ENCODE measurements at regions not wholly inside any gene's neighbourhood (a gene's known extent, or its start where the extent isn't known, plus 50 kb on each side); places are given as distances from the start of the nearest gene placed in this dataset.

GRCh38 chr3:66609660-66610561 is 109.1 kb upstream of the LRIG1 start:
- H3K36me3 ChIP-seq (ENCODE audit: control insufficient read depth in 2 of 2, extremely low read depth in 1 of 2, insufficient read depth in 2 of 2, low read length in 2 of 2), result no peaks in the 10 kb centered on the region
- peaks cover 2 to 5% of the 10 kb centered on the region in 2 experiments for H3K27me3 ChIP-seq (ENCODE audit: control insufficient read depth in 2 of 2, insufficient read depth in 2 of 2, low read length in 2 of 2)
- DNase-seq (ENCODE audit: low read depth, low spot score) (no peak), FAIRE-seq (no peak)
- intact Hi-C loops (cut with micrococcal nuclease) (no loop called here), dilution Hi-C loops (cut with MboI; ENCODE audit: extremely low pct_ligation_motif_present, low sequenced_read_pairs) (no loop called here)
- POLR2A ChIA-PET, result no interaction called here
- H3K9me3 ChIP-seq (replicated peaks; ENCODE audit: control insufficient read depth, insufficient read depth, low read length), result no peaks in the 10 kb centered on the region
- no peak for TF ChIP-seq MYC (IDR thresholded peaks at IDR 0.05; ENCODE audit: low read depth, low read length)
- TF ChIP-seq MAX (IDR thresholded peaks at IDR 0.05; ENCODE audit: insufficient read depth, insufficient read length), result no peak
- TF ChIP-seq POLR2A (IDR thresholded peaks at IDR 0.05; ENCODE audit: low read depth, low read length), result no peak
- no peak for TF ChIP-seq POLR2AphosphoS5 (IDR thresholded peaks at IDR 0.05; ENCODE audit: insufficient read depth, low read depth, low read length)
- no peak for TF ChIP-seq EZH2 (IDR thresholded peaks at IDR 0.05; ENCODE audit: borderline replicate concordance, low read depth, low read length, severe bottlenecking)
- TF ChIP-seq FOS (IDR thresholded peaks at IDR 0.05; ENCODE audit: borderline replicate concordance, insufficient read depth, low read length), result no peak
- TF ChIP-seq JUN (IDR thresholded peaks at IDR 0.05; ENCODE audit: borderline replicate concordance, insufficient read depth, insufficient read length, low read depth), result no peak
- TF ChIP-seq CTCF (IDR thresholded peaks at IDR 0.05; ENCODE audit: extremely low read depth in 1 of 2, insufficient read depth in 1 of 2, low read depth in 1 of 2, low read length in 2 of 2), result no peak
- no peak for TF ChIP-seq GATA2 (IDR thresholded peaks at IDR 0.05; ENCODE audit: insufficient read depth, insufficient read length, low read depth, low read length)
- no peak overlapping the region for H3K27ac ChIP-seq (ENCODE audit: insufficient read depth, low read depth, low read length)
- H2AFZ ChIP-seq (ENCODE audit: low read depth, low read length), result no peak overlapping the region
- no peaks in the 10 kb centered on the region for H3K4me1 ChIP-seq (ENCODE audit: control insufficient read depth, extremely low read depth, insufficient read depth, low read length)
- H3K4me3 ChIP-seq (replicated peaks in 1 of 3; ENCODE audit: insufficient read depth in 1 of 3, low read depth in 1 of 3, low read length in 3 of 3), result no peak overlapping the region
- H3K4me2 ChIP-seq (ENCODE audit: insufficient read depth, low read length), result no peak overlapping the region
- no peaks in the 10 kb centered on the region for H3K79me2 ChIP-seq (ENCODE audit: control insufficient read depth, insufficient read depth, low read length)
- no peak overlapping the region for H3K9ac ChIP-seq (replicated peaks; ENCODE audit: extremely low read depth, insufficient read depth, low read length)
- CTCF ChIA-PET, result no interaction called here
- BruUV-seq (replicated peaks), result no TSS peak
- H4K20me1 ChIP-seq (replicated peaks; ENCODE audit: control insufficient read depth, extremely low read depth, insufficient read depth, low read length), result no peaks in the 10 kb centered on the region
- H3K9me1 ChIP-seq (replicated peaks; ENCODE audit: control insufficient read depth, extremely low read depth, insufficient read depth, low read length), result no peaks in the 10 kb centered on the region

Data from endothelial cell of umbilical vein (primary cell).